LNCAP (cell line): ENCODE measurements at regions not wholly inside any gene's neighbourhood (a gene's known extent, or its start where the extent isn't known, plus 50 kb on each side); places are given as distances from the start of the nearest gene placed in this dataset.

Experiments used
- TF ChIP-seq, protein P1 (sequence below): fragments of 450-650 bp; IDR thresholded peaks from 2 replicates; pipeline ENCODE4 v1.5.1; 2017; ENCODE audit warnings: mild to moderate bottlenecking

DNA sequence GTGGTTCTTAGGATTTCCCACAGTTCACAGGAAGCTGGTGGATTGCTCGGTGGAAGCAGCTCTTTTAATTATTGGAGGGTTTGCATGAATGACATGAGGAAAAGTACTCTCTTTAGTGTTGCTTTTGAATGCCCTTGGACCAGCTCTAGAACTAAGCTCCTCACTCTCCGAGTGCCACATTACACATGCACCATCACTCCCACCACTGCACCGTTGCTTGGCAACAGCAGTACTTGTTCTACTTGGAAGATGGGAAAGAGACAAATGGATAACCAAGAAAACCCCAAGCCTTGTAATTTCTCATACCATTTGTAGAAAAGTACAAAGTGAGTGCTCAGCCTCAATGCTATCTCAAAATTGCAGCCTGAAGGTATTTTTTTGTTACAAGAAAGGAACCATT lies 620.2 kb upstream of the BOD1L1 start:
- TF ChIP-seq, protein P1, sequence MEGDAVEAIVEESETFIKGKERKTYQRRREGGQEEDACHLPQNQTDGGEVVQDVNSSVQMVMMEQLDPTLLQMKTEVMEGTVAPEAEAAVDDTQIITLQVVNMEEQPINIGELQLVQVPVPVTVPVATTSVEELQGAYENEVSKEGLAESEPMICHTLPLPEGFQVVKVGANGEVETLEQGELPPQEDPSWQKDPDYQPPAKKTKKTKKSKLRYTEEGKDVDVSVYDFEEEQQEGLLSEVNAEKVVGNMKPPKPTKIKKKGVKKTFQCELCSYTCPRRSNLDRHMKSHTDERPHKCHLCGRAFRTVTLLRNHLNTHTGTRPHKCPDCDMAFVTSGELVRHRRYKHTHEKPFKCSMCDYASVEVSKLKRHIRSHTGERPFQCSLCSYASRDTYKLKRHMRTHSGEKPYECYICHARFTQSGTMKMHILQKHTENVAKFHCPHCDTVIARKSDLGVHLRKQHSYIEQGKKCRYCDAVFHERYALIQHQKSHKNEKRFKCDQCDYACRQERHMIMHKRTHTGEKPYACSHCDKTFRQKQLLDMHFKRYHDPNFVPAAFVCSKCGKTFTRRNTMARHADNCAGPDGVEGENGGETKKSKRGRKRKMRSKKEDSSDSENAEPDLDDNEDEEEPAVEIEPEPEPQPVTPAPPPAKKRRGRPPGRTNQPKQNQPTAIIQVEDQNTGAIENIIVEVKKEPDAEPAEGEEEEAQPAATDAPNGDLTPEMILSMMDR = no peak

DNA sequence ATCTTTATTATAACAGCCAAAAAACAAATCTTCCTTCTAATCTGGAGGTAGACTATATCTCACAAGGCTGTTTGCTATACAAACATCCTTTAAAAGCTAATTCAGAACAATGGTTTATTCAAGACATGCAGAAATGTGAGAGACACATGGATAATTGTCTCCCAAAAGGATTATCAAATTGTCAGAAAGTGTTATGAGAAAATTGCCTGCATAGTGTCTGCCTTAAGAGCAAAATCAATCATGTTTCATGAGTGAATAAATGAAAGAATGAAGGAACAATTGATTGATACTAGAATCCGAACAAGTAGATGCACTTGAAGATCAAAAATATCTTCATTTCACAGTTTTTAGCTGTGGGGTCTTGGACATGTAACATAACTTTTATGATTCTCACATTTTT lies 621.7 kb upstream of the BOD1L1 start:
- TF ChIP-seq, protein P1 = no peak

DNA sequence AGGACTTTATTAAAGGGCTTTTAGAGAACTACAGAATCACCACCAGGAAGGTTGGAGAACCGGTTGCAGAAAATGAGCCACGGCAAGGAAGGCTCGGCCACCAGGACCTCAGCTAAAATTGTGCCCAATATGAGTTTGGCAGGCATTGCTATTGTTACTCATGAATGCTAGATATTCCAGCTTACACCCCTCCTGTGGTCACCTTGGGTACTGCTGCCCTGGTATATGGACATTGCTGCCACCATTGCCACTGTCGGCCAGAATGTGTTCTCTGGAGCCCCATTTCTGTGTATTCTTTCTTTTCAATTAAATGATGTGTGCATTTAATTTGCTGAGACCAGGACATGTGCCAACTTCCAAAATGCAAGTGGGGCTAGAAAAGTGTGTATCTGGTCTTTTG lies 626.7 kb upstream of the BOD1L1 start:
- TF ChIP-seq, protein P1 = no peak

DNA sequence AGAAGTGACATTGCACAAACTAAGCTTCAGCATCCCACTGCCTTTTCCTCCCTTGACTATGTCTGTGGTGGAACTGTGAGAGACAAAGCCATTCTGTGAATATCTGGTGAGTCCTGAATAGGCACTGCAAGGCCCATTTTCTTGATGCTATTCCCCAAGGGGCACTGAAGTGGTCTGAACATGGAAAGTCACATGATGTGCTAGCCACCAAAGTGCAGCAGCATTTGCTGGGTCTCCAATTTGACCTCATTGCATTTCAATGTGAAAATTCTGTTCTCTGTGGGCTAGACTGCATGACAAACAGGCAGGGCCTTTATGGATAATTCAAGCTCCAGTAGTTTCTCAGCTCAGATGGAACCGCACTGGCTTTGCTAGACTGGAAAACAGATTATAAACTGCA lies 627.4 kb upstream of the BOD1L1 start:
- TF ChIP-seq, protein P1 = no peak

DNA sequence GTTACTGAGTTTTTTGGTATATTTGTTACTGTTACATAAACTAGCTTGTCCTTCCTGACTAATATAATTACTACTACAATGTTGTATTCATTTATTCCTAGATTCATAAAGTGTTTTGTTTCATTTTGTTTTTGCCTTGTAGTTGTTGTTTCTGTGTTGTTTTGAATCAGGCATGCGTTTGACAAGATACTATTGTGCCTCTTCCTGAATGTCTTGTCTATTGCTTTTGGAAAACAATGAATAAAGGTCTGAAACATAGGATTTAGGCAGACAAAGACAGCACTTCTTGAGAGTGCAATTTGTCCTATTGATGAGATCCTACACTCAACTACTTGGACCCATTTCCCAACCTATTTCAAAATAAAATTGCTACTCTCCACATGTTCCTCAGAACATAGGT lies 630.4 kb upstream of the BOD1L1 start:
- TF ChIP-seq, protein P1 = no peak

DNA sequence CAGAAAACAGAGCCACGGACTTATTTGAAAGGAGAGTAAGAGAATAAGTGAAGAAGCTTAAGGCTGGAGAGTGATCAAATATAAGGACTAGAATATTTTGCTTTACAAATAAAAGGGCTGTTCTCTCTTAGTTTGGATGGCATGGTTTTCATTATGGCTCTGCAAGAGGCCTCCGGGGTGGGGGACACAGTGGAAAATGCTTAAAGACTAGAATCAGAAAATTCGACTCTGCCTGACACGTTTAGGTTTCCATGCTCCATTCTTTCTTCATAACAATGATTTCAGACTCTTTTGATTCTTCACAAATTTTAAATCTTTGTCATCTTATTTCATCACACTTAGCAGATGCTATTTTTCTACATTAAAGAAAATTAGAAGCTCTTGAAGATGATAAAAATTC lies 632.4 kb upstream of the BOD1L1 start:
- TF ChIP-seq, protein P1 = no peak

DNA sequence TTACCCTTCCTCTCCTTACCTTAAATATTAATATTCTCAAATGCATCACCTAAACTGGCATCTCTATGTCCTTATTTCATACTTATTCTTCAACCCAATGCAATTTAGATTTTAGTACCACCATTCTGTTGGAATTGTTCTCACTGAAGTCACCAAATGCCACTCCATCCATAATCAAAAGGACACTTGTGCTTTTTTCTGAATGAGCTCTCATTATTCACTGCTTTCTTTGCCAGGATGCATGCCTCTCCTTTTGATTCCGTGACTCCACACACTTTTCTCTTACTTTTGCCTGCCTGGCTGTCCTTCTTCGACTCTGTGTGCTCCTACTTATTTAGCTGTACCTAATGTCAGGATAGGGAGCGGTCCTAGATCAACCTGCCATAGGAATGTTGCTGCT lies 633.1 kb upstream of the BOD1L1 start:
- TF ChIP-seq, protein P1 = no peak

DNA sequence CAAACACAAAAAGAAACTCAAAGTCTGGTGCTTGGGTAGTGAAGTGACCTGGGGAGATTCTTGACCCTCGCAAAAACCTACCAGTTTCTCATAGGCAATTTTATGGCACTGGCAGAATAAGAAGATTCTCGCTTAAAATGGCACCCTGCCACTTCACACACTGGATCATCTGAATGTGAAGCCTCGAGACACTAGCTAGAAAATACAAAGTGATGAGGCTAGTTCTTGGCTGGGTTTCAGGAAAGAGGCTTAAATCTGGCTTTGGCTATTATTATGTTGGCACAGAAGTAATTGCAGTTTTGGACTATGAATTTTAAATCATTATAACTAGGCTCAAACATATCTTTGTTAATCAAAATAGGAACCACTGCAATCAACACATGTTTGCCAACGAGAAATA lies 634.7 kb upstream of the BOD1L1 start:
- TF ChIP-seq, protein P1 = no peak
